Caco-2 (cell line): ENCODE measurements at regions not wholly inside any gene's neighbourhood (a gene's known extent, or its start where the extent isn't known, plus 50 kb on each side); places are given as distances from the start of the nearest gene placed in this dataset.
"Not testable (repeated sequence)": the region's sequence is repeated elsewhere in the genome, so short reads cannot be mapped to it uniquely, and the experiment has no call there.

Experiments used
- BruUV-seq: library from RNA; stranded (reverse); fragments of 400-500 nt; replicated peaks from 2 replicates; lab custom pipeline; 2021; lab: Mats Ljungman, UMichigan
- CTCF ChIA-PET: fragments of 300-600 bp; sonication (Branson Sonifier 250); formaldehyde crosslinking; loops from one replicate; lab custom pipeline; 2022; ENCODE audit warnings: antibody characterized with exemption; lab: Charles Lee
- POLR2A ChIA-PET: fragments of 300-600 bp; sonication (Branson Sonifier 250); formaldehyde crosslinking; loops from one replicate; lab custom pipeline; 2022; ENCODE audit warnings: antibody characterized with exemption; lab: Charles Lee
- DNase-seq, 2 experiments: peaks; one replicate each; pipeline versions ENCODE4 v3.0.0 to v3.0.0-alpha.2; 2020 to 2022
- H3K27me3 ChIP-seq: replicated peaks from 2 replicates; pipeline ENCODE4 v1.6.0; 2011; ENCODE audit warnings: low read length; ENCODE audit not compliant: control insufficient read depth, insufficient read depth
- H3K36me3 ChIP-seq: 2 replicates; pipeline ENCODE4 v1.5.1; 2011; ENCODE audit warnings: low read length; ENCODE audit not compliant: control insufficient read depth, insufficient read depth
- H3K4me1 ChIP-seq: fragments of 250-450 bp; sonication (Bioruptor Pico); 2 replicates; pipeline ENCODE4 v1.5.1; 2020; ENCODE audit warnings: mild to moderate bottlenecking
- H3K4me3 ChIP-seq: 2 replicates; pipeline ENCODE4 v1.5.1; 2011; ENCODE audit warnings: low read depth, mild to moderate bottlenecking, control low read depth, low read length
- H3K9me3 ChIP-seq: fragments of 250-450 bp; sonication (Bioruptor Pico); 2 replicates; pipeline ENCODE4 v1.5.1; 2020; ENCODE audit warnings: mild to moderate bottlenecking, moderate library complexity
- H3K27ac Mint-ChIP-seq: one replicate; pipeline ENCODE4 v1.8.0; 2022; ENCODE audit warnings: mixed read lengths; ENCODE audit not compliant: unreplicated experiment
- H3K27me3 Mint-ChIP-seq: one replicate; pipeline ENCODE4 v1.8.0; 2022; ENCODE audit warnings: mixed read lengths; ENCODE audit not compliant: insufficient read depth, unreplicated experiment
- H3K36me3 Mint-ChIP-seq: one replicate; pipeline ENCODE4 v1.8.0; 2022; ENCODE audit warnings: mild to moderate bottlenecking, mixed read lengths; ENCODE audit not compliant: insufficient read depth, unreplicated experiment
- H3K4me1 Mint-ChIP-seq: one replicate; pipeline ENCODE4 v1.8.0; 2022; ENCODE audit warnings: low read depth, mixed read lengths; ENCODE audit not compliant: unreplicated experiment
- H3K4me3 Mint-ChIP-seq: one replicate; pipeline ENCODE4 v1.8.0; 2022; ENCODE audit warnings: mild to moderate bottlenecking, moderate library complexity, mixed read lengths; ENCODE audit not compliant: unreplicated experiment
- H3K9me3 Mint-ChIP-seq: one replicate; pipeline ENCODE4 v1.8.0; 2022; ENCODE audit warnings: mixed read lengths; ENCODE audit not compliant: unreplicated experiment
- CTCF ChIP-seq, 2 experiments: fragments of 200-600 bp in 1 of 2; IDR thresholded peaks; 1 replicate in 1 of 2; 2 replicates in 1 of 2; pipeline versions ENCODE4 v1.5.1 to v1.8.0; 2011 to 2022; ENCODE audit warnings: antibody characterized with exemption in 1 of 2, control low read depth in 1 of 2, inconsistent platforms in 1 of 2, low read depth in 1 of 2, low read length in 1 of 2, mild to moderate bottlenecking in 1 of 2, moderate library complexity in 1 of 2; ENCODE audit not compliant: insufficient read depth in 1 of 2, severe bottlenecking in 1 of 2, unreplicated experiment in 1 of 2
- intact Hi-C: fragments of 100-400 bp; cut with micrococcal nuclease; formaldehyde crosslinking; loops from one replicate; pipeline ENCODE4 v1.10.0; 2022; ENCODE audit not compliant: unreplicated experiment

GRCh38 chr1:187696073-187696472 is 867.3 kb downstream of the PLA2G4A start:
- CTCF ChIA-PET = no interaction called here
- Histone ChIP-seq H3K9me3 (no peaks in the 10 kb centered on the region), H3K4me1 (no peaks in the 10 kb centered on the region), H3K4me3 (no peak overlapping the region), H3K36me3 (no peaks in the 10 kb centered on the region), H3K27me3 (no peaks in the 10 kb centered on the region)
- no peak overlapping the region for H3K27ac Mint-ChIP-seq
- no peak overlapping the region for H3K4me3 Mint-ChIP-seq
- POLR2A ChIA-PET = no interaction called here
- no TSS peak for BruUV-seq
- H3K36me3 Mint-ChIP-seq = no peaks in the 10 kb centered on the region
- TF ChIP-seq CTCF (IDR thresholded peaks at IDR 0.05; ENCODE audit: insufficient read depth in 1 of 2, low read depth in 1 of 2, low read length in 1 of 2, severe bottlenecking in 1 of 2, unreplicated experiment in 1 of 2) = no peak
- no peaks in the 10 kb centered on the region for H3K27me3 Mint-ChIP-seq
- H3K4me1 Mint-ChIP-seq = no peaks in the 10 kb centered on the region
- no peaks in the 10 kb centered on the region for H3K9me3 Mint-ChIP-seq
- intact Hi-C loops = no loop called here
- no peak for DNase-seq

GRCh38 chr1:187703138-187704130 is 874.7 kb downstream of the PLA2G4A start:
- H3K9me3 Mint-ChIP-seq, H3K4me1 ChIP-seq, H3K27ac Mint-ChIP-seq, intact Hi-C loops, CTCF ChIA-PET, BruUV-seq, H3K27me3 Mint-ChIP-seq, H3K9me3 ChIP-seq, DNase-seq, H3K4me3 ChIP-seq, POLR2A ChIA-PET, H3K36me3 Mint-ChIP-seq, H3K4me3 Mint-ChIP-seq, H3K36me3 ChIP-seq, H3K4me1 Mint-ChIP-seq, H3K27me3 ChIP-seq: not testable (repeated sequence)

GRCh38 chr1:187714470-187714869 is 885.7 kb downstream of the PLA2G4A start:
- Histone ChIP-seq H3K27me3 (no peaks in the 10 kb centered on the region), H3K36me3 (no peaks in the 10 kb centered on the region), H3K4me3 (no peak overlapping the region), H3K9me3 (no peaks in the 10 kb centered on the region), H3K4me1 (no peaks in the 10 kb centered on the region)
- intact Hi-C loops = no loop called here
- DNase-seq = no peak
- no peak overlapping the region for H3K4me3 Mint-ChIP-seq
- H3K9me3 Mint-ChIP-seq = no peaks in the 10 kb centered on the region
- BruUV-seq = no TSS peak
- no peaks in the 10 kb centered on the region for H3K27me3 Mint-ChIP-seq
- no peaks in the 10 kb centered on the region for H3K4me1 Mint-ChIP-seq
- ChIA-PET POLR2A (no interaction called here), CTCF (no interaction called here)
- no peak overlapping the region for H3K27ac Mint-ChIP-seq
- no peak for TF ChIP-seq CTCF (IDR thresholded peaks at IDR 0.05; ENCODE audit: insufficient read depth in 1 of 2, low read depth in 1 of 2, low read length in 1 of 2, severe bottlenecking in 1 of 2, unreplicated experiment in 1 of 2)
- H3K36me3 Mint-ChIP-seq = no peaks in the 10 kb centered on the region
